DMS 273 treated with DMSO at 0.1 percent for 48 hours (cell line): ENCODE measurements at regions not wholly inside any gene's neighbourhood (a gene's known extent, or its start where the extent isn't known, plus 50 kb on each side); places are given as distances from the start of the nearest gene placed in this dataset.

Experiments used
- DNase-seq: peaks from one replicate; lab custom pipeline; 2025; lab: John Stamatoyannopoulos, UW

DNA sequence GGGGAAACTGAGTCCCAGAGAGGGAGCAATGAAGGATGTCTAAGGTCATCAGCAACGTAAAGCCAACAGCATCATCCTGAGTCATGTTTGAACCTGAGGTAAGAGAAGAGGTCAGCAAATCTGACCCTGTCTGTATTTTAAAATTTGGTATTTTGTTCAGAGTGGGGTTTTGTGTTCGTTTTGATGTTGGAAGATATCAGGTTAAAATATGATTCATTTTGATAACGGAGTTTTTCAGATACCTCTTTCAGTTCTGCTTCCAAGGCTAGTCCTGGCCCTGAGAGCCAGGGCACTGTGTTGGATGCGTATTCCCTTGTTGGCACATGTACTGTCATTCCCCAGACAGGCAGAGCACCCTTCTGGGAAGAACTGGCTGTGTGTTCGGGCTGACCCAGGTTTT, 291.0 kb downstream of the NSG2 start:
- DNase-seq, result no peak

DNA sequence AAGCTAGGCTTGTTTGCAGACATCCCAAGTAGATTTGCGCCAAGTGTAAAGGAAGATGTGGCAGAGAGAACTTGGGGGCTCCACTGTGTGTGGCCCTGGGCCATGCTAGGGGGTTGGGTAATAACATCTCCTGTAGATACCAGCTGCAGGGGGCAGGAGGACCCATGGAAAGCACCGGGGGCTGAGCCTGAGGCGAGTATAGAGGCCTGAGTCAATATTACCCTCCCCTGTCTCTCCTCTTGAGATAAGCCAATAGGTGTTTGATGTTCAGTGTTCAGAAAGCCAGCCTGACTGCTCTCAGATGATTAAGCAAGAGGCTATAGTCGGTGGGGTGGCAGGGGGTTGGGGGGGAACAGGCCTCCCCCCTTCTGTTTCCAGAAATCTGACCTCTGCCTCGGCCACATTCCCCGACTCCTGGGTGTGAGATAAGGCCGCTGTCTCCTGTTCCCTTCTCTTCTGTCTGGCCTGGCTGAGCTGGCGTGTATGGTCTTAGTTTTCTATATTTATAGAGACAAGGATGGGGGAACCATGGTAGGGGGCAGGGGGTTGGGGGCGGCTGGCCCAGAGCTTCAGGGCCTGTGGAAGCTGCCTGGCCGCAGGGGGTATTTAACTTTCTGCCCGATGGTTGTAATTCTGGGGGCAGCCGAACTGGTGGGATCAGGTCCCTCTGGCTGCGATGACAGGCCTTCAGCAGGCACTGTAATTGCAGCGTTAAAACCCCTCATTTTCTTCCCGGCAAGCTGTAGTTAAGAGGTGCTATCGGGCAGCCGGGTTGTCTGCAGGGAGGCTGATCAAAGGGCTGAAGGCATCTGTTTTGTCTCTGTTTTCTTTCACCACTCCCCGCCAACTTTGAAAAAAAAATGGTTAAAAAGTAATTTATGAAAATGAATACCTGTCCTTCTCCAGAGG, 292.0 kb downstream of the NSG2 start:
- no peak for DNase-seq

DNA sequence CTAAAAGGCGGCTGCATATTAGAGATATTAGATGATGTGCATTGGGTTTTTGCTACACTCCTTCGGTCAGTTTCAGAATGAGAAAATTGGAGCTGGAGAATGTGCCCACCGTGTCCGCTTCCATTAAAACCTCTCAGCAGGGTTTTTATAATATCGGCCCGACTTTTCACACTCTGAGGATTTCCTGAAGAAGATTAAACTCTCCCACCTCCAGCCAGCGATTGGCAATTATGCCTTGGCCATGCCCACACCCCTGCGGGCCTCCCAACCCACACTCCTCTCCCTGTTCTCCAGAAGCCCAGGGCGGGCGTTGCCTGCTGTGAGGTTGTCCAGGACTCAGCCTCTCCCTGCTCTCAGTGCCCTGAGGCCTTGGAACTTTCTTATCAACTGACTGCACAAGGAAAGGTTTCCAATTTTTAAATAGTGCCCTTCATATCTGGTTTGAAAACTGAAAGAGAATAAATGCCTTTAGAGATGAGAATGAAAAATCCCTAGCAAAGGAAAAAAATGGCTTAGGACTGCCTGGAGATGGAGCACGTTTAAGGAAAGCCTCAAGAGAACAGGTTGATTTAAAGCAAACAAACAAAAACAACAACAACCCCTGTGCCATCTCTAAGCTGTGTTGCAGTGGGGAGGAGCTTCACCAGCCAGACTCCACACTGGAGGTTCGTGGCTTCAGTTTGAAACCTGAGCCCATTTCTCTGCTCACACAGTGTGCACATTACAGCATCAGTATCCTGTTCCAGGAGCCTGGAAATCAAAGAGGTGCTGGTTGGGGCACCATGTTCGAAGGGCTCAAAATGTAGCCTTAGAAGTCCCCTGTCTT, 292.9 kb downstream of the NSG2 start:
- DNase-seq, result no peak

DNA sequence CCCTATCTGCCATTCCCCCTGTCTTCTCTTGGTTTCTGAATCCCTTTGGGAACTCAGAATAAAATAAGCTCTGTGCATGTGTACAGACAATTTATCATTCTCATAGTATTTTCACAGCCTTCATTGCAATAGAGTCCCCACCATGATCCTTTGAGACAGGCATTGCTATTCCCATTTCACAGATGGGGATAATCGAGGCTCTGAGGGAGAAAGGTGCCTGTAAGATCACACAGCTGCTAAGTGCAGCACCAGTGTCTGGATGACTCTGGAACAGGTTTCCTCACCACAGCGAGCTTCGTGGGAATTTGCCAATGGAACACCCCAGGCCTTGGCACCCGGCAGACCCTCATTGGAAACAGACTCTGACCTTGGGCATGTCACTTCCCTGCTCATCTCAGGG, 293.6 kb downstream of the NSG2 start:
- no peak for DNase-seq

DNA sequence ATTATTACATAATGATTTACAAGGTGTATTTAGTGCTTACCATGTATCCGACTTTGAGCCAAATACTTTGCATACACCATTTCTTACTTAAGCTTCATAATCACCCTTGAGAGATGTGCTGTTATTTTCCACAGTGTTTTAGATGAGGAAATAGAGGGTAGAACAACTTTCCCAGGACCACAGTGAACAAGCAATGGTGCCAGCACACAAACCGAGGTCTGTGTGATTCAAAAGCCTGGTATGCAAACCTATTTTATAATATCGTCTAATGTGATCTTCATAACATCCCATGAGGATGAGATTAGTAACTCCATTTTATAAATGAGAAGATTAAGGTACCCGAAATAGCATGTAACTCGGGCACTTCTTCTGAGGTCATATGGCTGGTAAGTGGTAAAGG, 294.7 kb downstream of the NSG2 start:
- no peak for DNase-seq

DNA sequence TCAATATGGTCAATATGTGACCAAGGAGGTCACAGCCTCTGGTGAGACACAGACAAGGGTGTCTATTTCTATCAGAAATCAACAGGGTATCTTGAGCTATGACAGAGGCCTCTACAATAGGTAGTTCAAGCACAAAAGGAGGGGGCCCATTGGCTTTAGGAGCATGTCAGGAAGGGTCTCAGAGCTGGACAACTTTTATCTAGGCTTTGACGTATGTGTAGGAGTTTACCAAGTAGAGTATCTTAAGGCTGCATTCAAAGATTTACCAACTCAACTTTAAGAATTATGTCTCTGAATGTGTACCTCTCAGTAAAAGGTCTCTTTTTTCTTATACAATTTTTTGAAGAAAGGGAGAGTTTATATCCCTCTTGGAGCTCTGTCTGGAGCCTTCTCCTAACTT, 297.2 kb downstream of the NSG2 start:
- DNase-seq, result no peak

DNA sequence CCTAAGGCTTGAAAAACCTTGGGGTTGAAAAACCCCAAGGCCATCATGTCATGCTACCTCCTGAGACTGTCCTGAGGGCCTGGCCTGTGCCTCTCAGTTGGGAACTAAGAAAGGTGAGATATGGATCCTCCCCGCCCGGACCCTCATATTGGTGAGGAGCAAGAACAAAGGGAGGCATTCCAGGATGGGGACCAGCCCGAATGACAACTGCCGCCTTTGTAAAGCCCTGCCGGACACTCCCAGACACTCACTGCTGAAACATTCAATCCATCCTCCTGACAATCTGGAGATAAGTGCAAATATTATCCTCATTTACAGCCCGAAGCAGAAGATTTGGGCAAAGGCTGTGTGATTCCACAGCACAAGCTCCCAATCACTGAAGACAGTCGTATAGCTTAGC, 298.3 kb downstream of the NSG2 start:
- DNase-seq, result no peak

DNA sequence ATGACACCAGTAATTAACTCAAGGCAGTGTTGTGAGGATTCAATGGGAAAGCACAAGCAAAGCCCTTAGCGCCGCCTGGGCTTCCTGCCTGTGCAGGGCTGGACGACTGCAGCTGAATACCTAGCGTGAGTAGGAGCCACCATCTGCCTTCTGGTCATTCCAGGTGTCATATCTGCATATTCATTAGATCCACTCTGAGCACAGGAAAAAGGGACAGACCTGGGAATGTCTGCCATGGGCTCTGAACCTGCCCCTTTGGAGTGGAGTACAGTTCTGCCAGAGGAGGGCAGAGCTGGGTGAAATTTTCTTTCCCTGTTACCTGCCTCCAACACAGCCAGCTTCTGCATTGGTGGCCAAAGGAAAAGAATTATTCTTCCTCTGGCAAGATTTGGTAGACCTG, 298.8 kb downstream of the NSG2 start:
- no peak for DNase-seq

DNA sequence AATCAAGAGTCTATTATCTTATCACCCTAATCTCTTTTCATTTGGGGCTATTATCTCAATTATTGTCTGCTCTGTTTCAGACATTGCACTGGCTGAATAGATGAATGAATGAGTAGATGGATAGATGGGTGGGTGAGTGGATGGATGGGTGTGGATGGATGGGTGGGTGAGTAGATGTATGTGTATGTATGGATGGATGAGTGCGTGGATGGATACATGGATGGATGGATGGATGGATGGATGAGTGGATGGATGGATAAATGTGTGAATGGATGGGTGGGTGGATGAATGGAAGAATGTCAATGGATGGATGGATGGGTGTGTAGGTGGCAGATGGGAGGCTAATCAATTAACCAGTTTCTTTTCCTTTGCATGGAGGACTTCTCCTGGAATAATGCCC, 301.7 kb downstream of the NSG2 start:
- DNase-seq, result no peak

DNA sequence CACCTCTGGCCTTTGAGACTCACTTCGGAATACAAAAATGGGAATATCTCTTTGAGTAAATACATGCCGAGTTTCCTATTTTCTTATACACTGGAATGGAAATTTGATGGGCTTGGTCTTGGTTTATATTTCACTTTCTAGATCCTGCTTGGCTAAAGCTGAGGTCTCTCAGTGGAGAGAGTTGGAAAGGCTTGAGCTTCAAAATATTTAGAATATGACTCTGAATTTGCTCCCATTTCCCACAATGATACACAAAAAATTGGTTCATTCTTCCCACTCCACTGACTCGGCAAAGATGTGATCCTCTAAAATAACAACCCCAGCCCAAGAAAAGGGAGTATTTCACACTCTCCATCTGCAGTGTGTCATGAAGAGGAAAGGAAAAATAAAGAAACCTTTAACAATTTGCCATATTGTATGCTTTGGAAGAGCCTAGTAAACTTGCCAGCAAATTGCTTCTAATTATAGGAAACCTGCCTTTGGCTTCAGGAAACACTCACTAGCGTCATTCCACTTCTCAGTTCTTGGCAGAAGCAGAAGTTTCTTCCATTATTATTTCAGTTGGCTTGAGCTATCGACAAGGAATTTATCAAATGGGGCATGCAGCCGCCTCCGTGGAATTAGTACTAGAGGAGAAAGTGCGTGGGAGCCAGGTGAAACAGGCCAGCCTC, 302.9 kb downstream of the NSG2 start:
- no peak for DNase-seq

DNA sequence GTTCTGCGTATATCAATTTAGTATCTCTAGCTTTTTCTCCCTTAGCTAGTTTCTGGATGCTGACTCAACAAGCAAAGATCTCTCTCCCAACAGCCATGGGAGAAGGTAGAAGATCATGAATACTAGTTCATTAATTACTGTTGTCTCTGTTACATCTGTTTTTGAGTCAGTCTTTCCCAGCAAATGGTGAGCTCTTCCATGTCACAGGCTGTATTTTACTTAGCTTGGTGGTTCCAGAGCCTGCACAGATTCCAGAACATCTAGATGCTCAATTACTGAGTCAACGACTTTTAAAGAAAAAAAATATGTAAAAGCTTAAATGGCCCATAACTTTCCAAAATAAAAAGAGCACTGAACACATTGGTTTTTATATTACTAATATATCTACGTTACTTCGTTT, 307.2 kb downstream of the NSG2 start:
- no peak for DNase-seq

DNA sequence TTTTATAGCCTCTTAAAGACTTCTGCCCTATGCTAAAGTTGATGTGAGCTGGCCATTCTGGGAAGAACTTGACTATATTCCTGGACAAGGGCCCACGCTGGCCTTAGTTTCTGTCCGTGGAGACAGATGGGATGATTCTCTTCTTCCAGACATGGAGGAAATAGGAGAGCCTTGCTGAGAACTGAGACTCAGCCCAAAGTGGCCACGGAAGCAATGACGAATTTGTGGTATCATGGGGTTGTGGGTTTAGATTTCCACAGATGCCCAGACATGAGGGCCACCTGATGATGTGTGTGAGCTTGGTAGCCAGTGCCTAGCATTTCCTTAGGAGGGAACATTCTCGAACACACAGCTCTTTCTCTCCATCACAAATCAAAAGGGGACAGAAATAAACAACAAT, 309.1 kb downstream of the NSG2 start:
- no peak for DNase-seq

DNA sequence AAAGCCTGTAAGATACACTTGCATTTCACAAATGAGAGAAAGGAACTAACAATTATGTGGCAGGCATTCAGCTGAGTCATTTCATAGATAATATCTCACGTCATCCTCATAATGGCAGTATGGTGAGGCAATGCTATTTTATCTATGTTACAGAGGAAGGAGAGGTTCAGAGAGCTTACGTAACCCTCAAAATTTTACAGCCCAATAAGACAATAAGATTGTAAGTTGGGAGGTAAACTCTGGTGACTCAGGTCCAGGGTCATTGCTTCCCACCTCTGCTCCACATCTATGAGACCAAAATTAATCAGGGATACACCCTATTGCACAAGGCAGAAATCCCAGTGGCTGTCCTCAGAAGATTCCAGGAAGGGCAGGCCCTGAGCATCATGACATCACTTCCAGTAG, 309.7 kb downstream of the NSG2 start:
- no peak for DNase-seq

DNA sequence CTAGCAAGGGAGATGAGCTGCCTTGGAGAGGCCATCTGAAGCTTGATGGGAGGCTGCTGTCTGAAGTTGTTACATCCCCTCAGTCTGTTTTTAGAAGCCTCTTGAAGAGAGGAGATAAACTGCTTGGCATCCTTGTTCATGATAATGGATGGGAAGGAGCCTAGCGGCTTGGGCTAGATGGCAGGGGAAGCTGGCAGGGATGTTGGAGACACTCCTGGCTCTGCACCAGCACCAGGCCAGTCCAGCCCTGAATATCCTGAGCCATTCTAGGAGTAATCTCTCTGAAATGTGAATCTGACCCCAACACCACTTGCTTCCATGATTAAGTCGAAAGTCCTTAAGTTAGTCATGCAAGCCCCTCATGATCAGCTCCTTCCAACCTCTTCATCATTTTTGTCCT, 310.5 kb downstream of the NSG2 start:
- DNase-seq, result no peak

DNA sequence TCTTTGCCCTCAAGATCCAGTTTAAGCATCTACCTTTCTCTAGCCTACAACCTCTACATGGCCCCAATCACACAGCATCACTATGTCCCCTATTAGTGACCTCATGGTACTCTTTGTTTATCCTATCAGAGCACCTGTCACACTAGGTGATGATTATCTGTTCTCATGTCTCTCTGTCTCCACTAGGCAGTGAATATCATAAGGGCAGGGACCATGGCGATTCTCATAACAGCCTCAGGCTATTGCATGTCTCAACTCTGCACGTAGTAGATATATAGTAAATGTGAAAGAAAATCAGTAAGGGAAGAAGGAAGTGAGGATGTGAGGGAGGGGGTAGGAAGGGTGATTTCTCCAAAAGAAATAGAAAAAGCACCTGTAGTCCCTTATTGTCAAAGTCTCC, 311.0 kb downstream of the NSG2 start:
- no peak for DNase-seq

DNA sequence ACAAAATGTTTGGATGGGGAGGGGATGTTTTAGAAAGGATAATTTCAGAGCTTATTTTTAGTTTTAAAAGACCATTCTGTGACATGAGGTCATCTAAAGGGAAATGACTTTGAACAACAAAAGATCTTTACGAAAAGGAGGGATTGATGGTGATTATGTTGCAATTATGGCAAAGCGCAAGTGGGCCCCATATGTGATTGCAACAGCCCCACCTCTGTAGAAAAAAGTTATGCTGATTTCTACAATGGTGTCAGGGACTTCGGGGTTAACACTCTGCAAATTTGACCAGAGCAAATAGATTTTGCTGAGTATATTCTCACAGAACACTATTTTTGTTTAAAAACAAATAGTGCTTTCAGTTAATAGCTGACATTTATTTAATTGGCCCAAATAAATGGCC, 312.8 kb downstream of the NSG2 start:
- no peak for DNase-seq

DNA sequence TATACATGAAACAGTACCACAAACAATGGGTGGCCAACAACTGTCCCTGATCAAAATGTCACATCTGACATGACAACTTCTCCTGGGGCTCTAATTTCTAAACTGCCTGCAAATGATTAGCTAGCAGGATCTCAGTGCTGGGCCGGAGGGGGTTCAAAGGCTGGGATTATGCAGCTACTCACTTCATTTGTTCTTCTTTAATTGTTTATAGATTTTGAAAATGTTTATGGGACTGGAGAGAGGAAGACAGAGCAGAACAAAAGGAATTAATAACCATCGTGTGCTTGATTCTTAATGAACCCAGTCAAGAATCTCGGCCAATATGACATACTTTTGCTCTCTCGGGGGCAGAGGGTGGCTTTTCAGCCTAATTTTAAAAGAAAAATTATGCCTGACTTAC, 313.6 kb downstream of the NSG2 start:
- DNase-seq, result no peak

DNA sequence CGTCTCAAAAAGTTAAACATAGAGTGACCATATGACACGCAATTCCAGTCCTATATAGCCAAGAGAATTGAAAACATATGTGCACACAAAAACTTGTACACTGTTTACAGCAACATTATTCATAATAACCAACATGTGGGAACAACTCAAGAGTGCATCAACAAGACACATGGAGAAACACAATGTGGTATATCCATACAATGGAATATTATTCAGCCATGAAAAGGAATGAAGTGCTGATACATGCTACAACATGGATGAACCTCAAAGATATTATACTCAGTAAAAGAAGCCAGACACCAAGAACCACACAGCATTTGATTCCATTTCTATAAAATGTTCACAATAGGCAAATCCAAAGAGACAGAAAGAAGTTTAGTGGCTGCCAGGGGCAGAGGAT, 317.0 kb downstream of the NSG2 start:
- DNase-seq, result no peak

DNA sequence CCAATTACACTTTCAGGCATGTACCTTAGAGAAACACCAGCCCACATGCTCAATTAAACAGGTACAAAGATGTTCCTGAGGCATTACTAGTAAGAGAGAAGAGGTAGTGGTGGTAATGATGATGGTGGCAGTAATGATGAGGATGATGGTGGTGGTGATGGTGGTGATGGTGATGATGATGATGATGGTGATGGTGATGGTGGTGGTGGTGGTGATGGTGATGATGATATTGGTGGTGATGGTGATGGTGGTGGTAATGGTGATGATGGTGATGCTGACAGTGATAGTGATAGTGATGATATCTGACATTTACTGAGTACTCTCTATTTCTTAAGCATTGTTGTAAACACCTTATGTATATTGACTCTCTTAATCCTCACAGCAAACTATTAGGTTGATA, 318.4 kb downstream of the NSG2 start:
- no peak for DNase-seq

DNA sequence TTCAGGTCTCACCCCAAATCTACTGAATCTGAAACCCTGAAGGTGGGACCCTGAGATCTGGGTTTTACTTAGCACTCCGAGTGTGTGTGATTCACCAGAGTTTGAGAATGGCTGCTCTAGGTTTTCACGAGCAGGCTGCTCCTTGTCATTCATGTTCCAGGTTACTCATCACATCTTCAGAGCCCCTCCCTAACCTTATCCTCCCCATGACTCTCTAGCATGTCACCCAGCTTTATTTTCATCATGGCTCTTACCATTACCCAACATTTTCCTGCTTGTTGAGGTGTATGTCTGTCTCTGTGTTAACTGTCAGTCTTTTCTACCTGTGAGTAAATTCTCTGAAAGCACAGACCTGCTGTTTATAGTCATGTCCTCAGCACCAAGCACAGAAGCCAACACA, 319.2 kb downstream of the NSG2 start:
- DNase-seq, result no peak

DNA sequence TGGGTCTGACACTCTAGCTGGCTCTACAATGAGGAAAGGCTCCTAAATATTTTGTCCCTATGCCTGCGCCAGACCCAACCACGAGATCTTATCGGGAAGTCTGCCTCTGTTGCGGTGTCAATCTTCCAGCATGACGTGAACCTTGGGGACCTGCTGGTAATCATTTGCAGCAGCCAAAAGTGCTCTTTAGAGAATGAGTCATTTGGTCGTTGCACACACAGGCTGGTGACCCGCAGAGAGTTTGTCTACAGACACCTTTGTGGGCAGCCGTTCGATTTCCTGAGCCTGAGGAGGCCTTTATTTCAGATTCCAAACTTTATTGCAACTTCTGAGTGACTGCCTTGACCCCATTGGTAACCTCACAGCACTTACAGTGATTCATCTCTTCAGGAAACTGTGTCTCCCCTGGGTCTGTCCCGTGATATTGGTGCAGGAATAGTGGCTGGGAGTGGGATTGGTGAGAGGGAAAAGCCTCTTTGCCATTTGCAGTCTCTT, 326.1 kb downstream of the NSG2 start:
- no peak for DNase-seq

DNA sequence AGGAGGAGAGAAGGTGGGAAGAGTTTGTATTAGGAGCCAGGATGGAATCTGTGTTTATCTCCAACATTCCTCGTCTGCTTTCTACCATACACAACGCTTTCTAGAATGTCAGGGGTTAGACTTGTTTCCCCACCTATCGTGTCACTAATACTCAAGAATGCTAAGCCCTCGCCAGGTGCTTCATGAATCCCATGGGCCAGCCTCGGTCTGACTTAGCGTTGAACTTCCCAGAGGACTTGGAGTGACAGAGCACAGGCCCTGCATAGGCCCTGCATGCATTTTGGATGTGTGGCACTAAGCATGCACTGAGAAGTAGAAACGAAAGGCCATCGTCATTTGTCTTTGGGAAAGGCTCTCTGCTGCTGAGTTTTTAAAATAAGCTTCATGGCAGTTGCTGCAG, 328.7 kb downstream of the NSG2 start:
- no peak for DNase-seq

DNA sequence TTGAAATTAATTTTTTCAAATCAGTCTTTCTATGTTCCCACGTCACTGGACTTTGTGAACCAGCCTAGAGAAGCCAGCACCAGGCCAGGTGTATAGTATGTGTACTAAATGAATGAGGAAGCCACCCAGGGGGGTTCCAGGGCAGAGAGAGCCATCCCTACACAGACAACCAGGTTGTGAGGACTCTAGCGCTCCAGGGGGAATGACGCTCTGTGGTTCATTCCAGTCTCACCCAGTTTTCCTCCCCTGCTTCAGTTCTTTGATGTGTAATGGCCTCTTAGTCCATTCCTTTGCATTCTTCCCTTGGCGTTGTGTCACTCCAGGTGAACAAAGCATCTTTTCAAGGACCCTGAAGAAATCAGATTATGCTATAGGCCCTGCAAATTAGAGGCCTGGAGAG, 330.6 kb downstream of the NSG2 start:
- DNase-seq, result no peak
